ENCODE measurements at regions not wholly inside any gene's neighbourhood (a gene's known extent, or its start where the extent isn't known, plus 50 kb on each side); places are given as distances from the start of the nearest gene placed in this dataset.

- Mint-ChIP-seq H3K27ac (no peak overlapping the region), H3K4me1 (no peaks in the 10 kb centered on the region), H3K9me3 (peaks cover 10 to 12% of the 10 kb centered on the region in 2 donors), H3K4me3 (no peak overlapping the region), H3K36me3 (no peaks in the 10 kb centered on the region), H3K27me3 (ENCODE audit: low read depth in 2 of 2) (no peaks in the 10 kb centered on the region)
- Histone ChIP-seq H3K4me1 (ENCODE audit: control insufficient read depth, insufficient read depth, low read length) (no peaks in the 10 kb centered on the region), H3K27ac (ENCODE audit: low read length) (no peak overlapping the region), H3K36me3 (ENCODE audit: control insufficient read depth, insufficient read depth, low read length) (no peaks in the 10 kb centered on the region), H3K27me3 (ENCODE audit: control insufficient read depth, insufficient read depth, low read length) (no peaks in the 10 kb centered on the region), H3K9me3 (ENCODE audit: control insufficient read depth, insufficient read depth, low read length) (no peaks in the 10 kb centered on the region), H3K4me3 (ENCODE audit: low read length) (no peak overlapping the region)
- no peak for DNase-seq
- TF ChIP-seq, protein P1, sequence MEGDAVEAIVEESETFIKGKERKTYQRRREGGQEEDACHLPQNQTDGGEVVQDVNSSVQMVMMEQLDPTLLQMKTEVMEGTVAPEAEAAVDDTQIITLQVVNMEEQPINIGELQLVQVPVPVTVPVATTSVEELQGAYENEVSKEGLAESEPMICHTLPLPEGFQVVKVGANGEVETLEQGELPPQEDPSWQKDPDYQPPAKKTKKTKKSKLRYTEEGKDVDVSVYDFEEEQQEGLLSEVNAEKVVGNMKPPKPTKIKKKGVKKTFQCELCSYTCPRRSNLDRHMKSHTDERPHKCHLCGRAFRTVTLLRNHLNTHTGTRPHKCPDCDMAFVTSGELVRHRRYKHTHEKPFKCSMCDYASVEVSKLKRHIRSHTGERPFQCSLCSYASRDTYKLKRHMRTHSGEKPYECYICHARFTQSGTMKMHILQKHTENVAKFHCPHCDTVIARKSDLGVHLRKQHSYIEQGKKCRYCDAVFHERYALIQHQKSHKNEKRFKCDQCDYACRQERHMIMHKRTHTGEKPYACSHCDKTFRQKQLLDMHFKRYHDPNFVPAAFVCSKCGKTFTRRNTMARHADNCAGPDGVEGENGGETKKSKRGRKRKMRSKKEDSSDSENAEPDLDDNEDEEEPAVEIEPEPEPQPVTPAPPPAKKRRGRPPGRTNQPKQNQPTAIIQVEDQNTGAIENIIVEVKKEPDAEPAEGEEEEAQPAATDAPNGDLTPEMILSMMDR (IDR thresholded peaks at IDR 0.05): no peak
- 79% methylated on average over 3 of the region's 3 CpGs for WGBS (ENCODE audit: insufficient coverage)
- intact Hi-C loops (cut with micrococcal nuclease): no loop called here
- no peak for ATAC-seq
Observed at GRCh38 chr13:89372193-89372592, 1701.0 kb downstream of the SLITRK5 start.

- Mint-ChIP-seq H3K36me3 (no peaks in the 10 kb centered on the region), H3K27me3 (ENCODE audit: low read depth in 2 of 2) (no peaks in the 10 kb centered on the region), H3K27ac (no peak overlapping the region), H3K4me3 (no peak overlapping the region), H3K4me1 (no peaks in the 10 kb centered on the region), H3K9me3 (peaks cover 7 to 12% of the 10 kb centered on the region in 2 donors)
- H3K36me3 ChIP-seq (ENCODE audit: control insufficient read depth, insufficient read depth, low read length): no peaks in the 10 kb centered on the region
- H3K27me3 ChIP-seq (ENCODE audit: control insufficient read depth, insufficient read depth, low read length): no peaks in the 10 kb centered on the region
- H3K4me1 ChIP-seq (ENCODE audit: control insufficient read depth, insufficient read depth, low read length): no peaks in the 10 kb centered on the region
- no peak for ATAC-seq
- no peak overlapping the region for H3K27ac ChIP-seq (ENCODE audit: low read length)
- no peak for DNase-seq
- intact Hi-C loops (cut with micrococcal nuclease): no loop called here
- H3K9me3 ChIP-seq (ENCODE audit: control insufficient read depth, insufficient read depth, low read length): no peaks in the 10 kb centered on the region
- TF ChIP-seq, protein P1 (IDR thresholded peaks at IDR 0.05): no peak
- whole genome bisulfite sequencing (ENCODE audit: insufficient coverage): 53% methylated on average over 2 of the region's 2 CpGs
- no peak overlapping the region for H3K4me3 ChIP-seq (ENCODE audit: low read length)
Observed at GRCh38 chr13:89375839-89376238, 1704.7 kb downstream of the SLITRK5 start.

- H3K4me1 ChIP-seq (ENCODE audit: control insufficient read depth, insufficient read depth, low read length): no peaks in the 10 kb centered on the region
- Mint-ChIP-seq H3K36me3 (no peaks in the 10 kb centered on the region), H3K4me1 (no peaks in the 10 kb centered on the region), H3K27me3 (ENCODE audit: low read depth in 2 of 2) (no peaks in the 10 kb centered on the region), H3K4me3 (no peak overlapping the region), H3K9me3 (peaks cover 4 to 10% of the 10 kb centered on the region in 2 donors), H3K27ac (no peak overlapping the region)
- ATAC-seq (no peak), DNase-seq (no peak)
- no peak overlapping the region for H3K4me3 ChIP-seq (ENCODE audit: low read length)
- TF ChIP-seq, protein P1 (IDR thresholded peaks at IDR 0.05): no peak
- H3K27ac ChIP-seq (ENCODE audit: low read length): no peak overlapping the region
- whole genome bisulfite sequencing (ENCODE audit: insufficient coverage): 48% methylated on average over 1 of the region's 3 CpGs
- H3K9me3 ChIP-seq (ENCODE audit: control insufficient read depth, insufficient read depth, low read length): no peaks in the 10 kb centered on the region
- H3K27me3 ChIP-seq (ENCODE audit: control insufficient read depth, insufficient read depth, low read length): no peaks in the 10 kb centered on the region
- intact Hi-C loops (cut with micrococcal nuclease): no loop called here
- no peaks in the 10 kb centered on the region for H3K36me3 ChIP-seq (ENCODE audit: control insufficient read depth, insufficient read depth, low read length)
Observed at GRCh38 chr13:89380101-89380500, 1708.9 kb downstream of the SLITRK5 start.

- intact Hi-C loops (cut with micrococcal nuclease): no loop called here
- H3K4me3 Mint-ChIP-seq: no peak overlapping the region
- WGBS (ENCODE audit: insufficient coverage): 86% methylated on average over 1 of the region's 3 CpGs
- H3K27me3 ChIP-seq (ENCODE audit: control insufficient read depth, insufficient read depth, low read length): no peaks in the 10 kb centered on the region
- no peak for DNase-seq
- peaks cover 8% of the 10 kb centered on the region for H3K36me3 Mint-ChIP-seq
- no peaks in the 10 kb centered on the region for H3K9me3 ChIP-seq (ENCODE audit: control insufficient read depth, insufficient read depth, low read length)
- no peak overlapping the region for H3K27ac ChIP-seq (ENCODE audit: low read length)
- no peaks in the 10 kb centered on the region for H3K27me3 Mint-ChIP-seq (ENCODE audit: low read depth in 2 of 2)
- H3K27ac Mint-ChIP-seq: no peak overlapping the region
- H3K4me1 ChIP-seq (ENCODE audit: control insufficient read depth, insufficient read depth, low read length): no peaks in the 10 kb centered on the region
- H3K4me1 Mint-ChIP-seq: no peaks in the 10 kb centered on the region
- no peaks in the 10 kb centered on the region for H3K36me3 ChIP-seq (ENCODE audit: control insufficient read depth, insufficient read depth, low read length)
- peaks cover 10 to 13% of the 10 kb centered on the region in 2 donors for H3K9me3 Mint-ChIP-seq
- no peak for ATAC-seq
- no peak overlapping the region for H3K4me3 ChIP-seq (ENCODE audit: low read length)
- TF ChIP-seq, protein P1 (IDR thresholded peaks at IDR 0.05): no peak
Observed at GRCh38 chr13:89382981-89383380, 1711.8 kb downstream of the SLITRK5 start.
